ENCODE measurements at regions not wholly inside any gene's neighbourhood (a gene's known extent, or its start where the extent isn't known, plus 50 kb on each side); places are given as distances from the start of the nearest gene placed in this dataset.
A peak's percentile ranks its signal among the peaks of the same experiment; 100 is the strongest.

DNA sequence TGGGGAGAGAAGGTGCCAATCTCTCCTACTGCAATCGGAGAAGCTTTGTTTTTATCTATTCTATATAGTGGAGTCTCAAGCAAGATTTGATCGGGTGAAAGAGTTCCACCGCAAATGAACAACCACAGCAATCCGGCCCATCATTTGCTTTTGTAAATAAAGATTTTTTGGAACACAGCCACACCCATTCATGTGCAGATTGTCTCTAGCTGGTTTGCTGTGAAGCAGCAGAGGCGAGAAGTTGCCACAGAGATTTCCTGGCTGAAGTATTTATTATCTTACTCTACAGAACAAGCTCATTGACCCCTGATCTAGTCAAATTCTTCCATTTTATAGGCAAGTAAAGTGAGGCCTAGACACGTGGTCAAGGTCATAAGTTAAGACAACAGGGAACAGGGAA is 195.5 kb upstream of the TNRC6C start:
- H3K4me1 Mint-ChIP-seq: peaks cover 10% of the 10 kb centered on the region
- H3K36me3 Mint-ChIP-seq: no peaks in the 10 kb centered on the region
- no peak overlapping the region for H3K27ac Mint-ChIP-seq
- ATAC-seq: no peak
- DNase-seq (ENCODE audit: low spot score in 2 of 2): no peak
- no peak overlapping the region for H3K4me3 Mint-ChIP-seq
- no peaks in the 10 kb centered on the region for H3K9me3 Mint-ChIP-seq

DNA sequence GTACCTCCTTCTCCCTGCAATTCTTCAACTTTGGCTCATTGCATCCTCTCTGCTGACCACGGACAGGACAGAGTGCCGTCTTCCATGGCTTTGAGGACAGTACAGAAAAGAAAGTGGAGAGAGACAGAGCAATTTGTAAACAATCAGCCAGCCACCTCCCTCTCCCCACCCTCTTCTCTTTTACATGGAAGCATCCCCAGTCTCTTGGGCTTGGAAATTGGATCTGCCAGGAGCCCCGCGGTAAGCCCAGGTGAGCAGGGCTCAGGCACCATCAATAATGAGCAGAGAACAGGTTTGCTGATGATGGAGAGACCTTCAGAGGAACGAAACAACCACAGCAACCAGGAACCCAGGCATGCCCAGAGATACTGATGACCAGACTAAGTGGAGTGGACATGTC is 194.9 kb upstream of the TNRC6C start:
- ATAC-seq: no peak
- Mint-ChIP-seq H3K27ac (no peak overlapping the region), H3K4me3 (no peak overlapping the region), H3K4me1 (peaks cover 10% of the 10 kb centered on the region), H3K36me3 (no peaks in the 10 kb centered on the region), H3K9me3 (no peaks in the 10 kb centered on the region)
- no peak for DNase-seq (ENCODE audit: low spot score in 2 of 2)

DNA sequence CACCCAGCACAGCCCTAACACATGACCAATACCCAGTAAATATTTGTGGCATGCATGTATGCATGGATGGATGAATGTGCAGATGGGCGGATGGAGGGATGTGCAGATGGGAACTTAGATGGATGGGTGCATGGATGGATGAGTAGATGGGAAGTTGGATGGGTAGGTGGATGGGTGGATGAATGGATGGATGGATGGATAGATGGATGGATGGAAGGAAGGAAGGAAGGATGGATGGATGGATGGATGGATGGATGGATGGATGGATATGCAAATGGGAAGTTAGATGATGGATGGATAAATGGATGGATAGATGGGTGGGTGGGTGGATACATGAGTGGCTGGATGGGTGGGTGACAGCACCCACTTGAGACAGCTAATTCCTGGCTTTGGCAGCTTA is 193.2 kb upstream of the TNRC6C start:
- ATAC-seq (no peak), DNase-seq (ENCODE audit: low spot score in 2 of 2) (no peak)
- H3K4me3 Mint-ChIP-seq: no peak overlapping the region
- H3K4me1 Mint-ChIP-seq: peaks cover 10% of the 10 kb centered on the region
- no peaks in the 10 kb centered on the region for H3K9me3 Mint-ChIP-seq
- no peak overlapping the region for H3K27ac Mint-ChIP-seq
- no peaks in the 10 kb centered on the region for H3K36me3 Mint-ChIP-seq

DNA sequence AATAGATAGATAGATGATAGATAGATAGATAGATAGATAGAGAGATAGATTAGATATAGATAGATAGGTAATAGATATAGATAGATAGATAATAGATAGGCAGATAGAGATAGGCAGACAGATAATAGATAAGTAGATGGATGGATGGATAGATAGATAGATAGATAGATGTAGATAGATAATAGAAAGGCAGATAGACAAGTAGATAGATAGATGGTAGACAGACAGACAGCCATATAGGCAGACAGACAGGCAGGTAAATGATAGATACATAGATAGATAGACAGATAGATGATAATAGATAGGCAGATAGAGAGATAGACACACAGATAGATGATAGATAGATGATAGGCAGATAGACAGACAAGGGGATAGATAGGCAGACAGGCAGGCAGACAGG is 191.4 kb upstream of the TNRC6C start:
- Mint-ChIP-seq H3K4me1 (peaks cover 11% of the 10 kb centered on the region), H3K4me3 (no peak overlapping the region), H3K27ac (no peak overlapping the region), H3K9me3 (no peaks in the 10 kb centered on the region), H3K36me3 (peaks cover 2% of the 10 kb centered on the region)
- DNase-seq (ENCODE audit: low spot score in 2 of 2) (no peak), ATAC-seq (no peak)

DNA sequence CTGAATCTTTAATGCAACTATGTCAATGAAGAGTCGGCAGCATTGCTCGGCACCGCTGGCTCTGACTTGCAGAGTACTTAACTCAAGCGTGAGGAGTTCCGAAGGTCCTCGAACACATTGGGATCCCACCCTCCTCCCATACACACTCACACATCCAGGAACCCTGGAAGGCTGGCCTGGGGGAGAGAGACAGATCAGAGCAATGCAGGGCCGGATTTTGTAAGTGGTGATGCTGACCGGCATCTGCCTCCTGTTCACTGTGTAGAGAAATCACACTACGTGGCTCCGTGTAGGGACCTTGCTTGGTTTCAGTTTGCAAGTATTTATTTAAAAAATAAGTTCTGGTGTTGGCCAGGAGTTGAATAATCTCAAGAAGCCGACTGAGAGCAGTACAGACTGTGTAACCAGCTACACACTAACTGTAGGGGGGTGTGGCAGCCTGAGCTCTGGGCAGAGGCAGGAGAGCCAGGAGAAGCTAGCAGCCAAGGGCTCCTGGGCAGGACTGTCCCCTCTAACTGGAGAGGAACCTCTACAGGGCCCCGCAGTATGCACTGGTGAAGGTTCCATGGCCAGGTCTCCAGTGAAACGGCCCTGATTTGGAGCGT is 190.2 kb upstream of the TNRC6C start:
- H3K4me3 Mint-ChIP-seq: no peak overlapping the region
- H3K9me3 Mint-ChIP-seq: no peaks in the 10 kb centered on the region
- no peak for ATAC-seq
- H3K36me3 Mint-ChIP-seq: peaks cover 6% of the 10 kb centered on the region
- DNase-seq (ENCODE audit: low spot score in 2 of 2): no peak
- H3K27ac Mint-ChIP-seq: no peak overlapping the region
- peaks cover 23% of the 10 kb centered on the region for H3K4me1 Mint-ChIP-seq

DNA sequence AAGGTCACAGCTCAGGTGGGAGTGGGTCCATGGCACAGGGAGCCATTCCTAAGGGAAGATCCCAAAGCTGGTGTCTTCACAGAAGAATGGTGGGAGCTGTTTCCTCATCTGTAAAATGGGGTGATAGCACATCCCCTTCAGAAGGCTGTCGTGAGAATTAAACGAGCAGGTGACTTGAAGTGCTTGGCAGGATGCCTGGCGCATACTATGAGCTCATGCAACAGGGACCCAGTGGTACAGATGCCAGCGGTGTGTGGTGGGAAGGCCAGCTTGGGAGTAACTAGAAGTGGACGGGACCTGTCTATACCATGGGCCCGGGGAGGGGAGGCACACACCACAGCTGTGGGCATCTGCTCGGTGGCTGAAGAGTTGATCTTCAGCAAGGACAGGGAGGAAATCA is 189.3 kb upstream of the TNRC6C start:
- Mint-ChIP-seq H3K36me3 (peaks cover 6% of the 10 kb centered on the region), H3K4me3 (no peak overlapping the region), H3K4me1 (peaks cover 31% of the 10 kb centered on the region), H3K27ac (peak overlapping the region; percentile 23), H3K9me3 (no peaks in the 10 kb centered on the region)
- no peak for DNase-seq (ENCODE audit: low spot score in 2 of 2)
- ATAC-seq: no peak

DNA sequence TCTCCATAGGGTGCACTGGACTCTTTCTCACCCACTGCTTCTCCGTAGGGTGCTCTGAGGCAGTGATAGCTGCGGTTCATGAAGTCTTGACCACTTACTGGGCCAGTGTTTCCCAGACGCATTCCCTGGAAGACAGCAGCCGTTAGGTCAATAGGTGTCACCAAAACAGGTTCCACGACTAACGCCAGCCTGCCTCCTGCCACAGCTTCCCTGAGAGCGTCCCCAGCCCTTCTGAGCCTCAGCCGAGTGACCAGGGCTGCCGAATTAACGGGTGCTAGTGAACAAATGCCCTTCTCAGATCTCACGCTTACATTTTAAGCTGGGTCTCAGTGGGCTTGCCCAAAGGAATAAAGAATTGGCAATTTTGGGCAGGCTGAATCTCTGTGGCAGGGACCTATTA is 188.7 kb upstream of the TNRC6C start:
- Mint-ChIP-seq H3K36me3 (peaks cover 6% of the 10 kb centered on the region), H3K27ac (peak overlapping the region; percentile 23), H3K9me3 (no peaks in the 10 kb centered on the region), H3K4me1 (peaks cover 29% of the 10 kb centered on the region), H3K4me3 (no peak overlapping the region)
- DNase-seq (ENCODE audit: low spot score in 2 of 2): no peak
- no peak for ATAC-seq

DNA sequence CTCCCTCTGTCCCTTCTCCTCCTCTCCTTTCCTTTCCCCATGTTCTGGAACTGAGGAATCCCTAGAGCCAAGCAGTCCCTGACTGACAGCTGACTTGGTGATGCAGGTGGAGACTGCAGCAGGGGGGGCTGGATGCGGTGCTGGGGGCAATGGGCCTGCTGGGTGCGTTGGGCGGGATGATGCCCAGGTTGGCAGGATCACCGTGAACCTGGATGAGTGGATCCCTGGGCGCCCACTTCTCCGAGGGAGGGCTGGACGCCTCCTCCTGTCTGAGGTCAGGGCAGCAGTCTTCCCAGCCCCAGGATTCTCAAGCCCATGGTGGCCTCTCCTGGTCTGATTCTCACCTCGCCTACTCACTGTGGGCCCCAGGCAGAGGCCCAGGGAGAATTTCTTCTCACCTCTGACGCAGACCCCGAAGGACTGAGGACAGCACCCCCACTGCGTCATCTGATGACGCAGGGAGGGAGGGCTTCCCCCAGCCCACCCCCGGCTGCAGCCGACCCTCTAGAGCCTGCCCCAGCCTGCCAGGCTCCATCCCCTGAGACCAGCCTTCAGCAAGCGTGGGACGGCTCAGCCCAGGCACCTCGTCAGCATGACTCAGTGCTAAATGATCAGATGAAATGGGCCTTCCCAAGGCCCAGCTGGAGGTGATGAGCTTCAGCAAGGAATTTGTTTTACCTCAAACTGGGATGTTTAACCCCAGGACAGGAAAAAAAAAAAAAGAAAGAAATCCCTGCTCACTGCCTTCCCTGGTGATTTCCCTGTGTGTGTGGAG is 188.0 kb upstream of the TNRC6C start:
- H3K4me1 Mint-ChIP-seq: peaks cover 21% of the 10 kb centered on the region
- DNase-seq (ENCODE audit: low spot score in 2 of 2) (no peak), ATAC-seq (no peak)
- no peak overlapping the region for H3K27ac Mint-ChIP-seq
- H3K9me3 Mint-ChIP-seq: no peaks in the 10 kb centered on the region
- peaks cover 6% of the 10 kb centered on the region for H3K36me3 Mint-ChIP-seq
- no peak overlapping the region for H3K4me3 Mint-ChIP-seq

DNA sequence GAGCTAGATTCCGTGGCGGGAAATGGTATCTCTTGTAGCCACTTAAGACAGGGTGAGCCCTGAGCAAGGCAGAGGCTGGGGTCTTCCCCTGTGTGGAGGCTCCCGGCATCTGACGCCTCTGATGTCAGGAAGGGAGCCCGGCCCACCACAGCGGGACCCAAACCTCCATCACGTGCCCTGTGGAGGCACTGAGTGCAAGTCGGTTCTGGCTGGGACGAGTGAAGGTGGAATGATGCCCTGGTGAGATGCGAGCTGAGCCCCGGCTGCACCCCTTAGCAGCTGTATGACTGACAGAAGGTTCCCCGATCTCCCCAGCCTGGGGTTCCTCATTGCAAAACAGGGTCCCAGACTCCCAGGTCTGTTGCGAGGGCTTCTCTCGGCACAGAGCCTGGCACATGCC is 187.4 kb upstream of the TNRC6C start:
- Mint-ChIP-seq H3K4me3 (no peak overlapping the region), H3K36me3 (peaks cover 6% of the 10 kb centered on the region), H3K4me1 (peaks cover 21% of the 10 kb centered on the region), H3K27ac (no peak overlapping the region), H3K9me3 (no peaks in the 10 kb centered on the region)
- DNase-seq (ENCODE audit: low spot score in 2 of 2) (no peak), ATAC-seq (no peak)

DNA sequence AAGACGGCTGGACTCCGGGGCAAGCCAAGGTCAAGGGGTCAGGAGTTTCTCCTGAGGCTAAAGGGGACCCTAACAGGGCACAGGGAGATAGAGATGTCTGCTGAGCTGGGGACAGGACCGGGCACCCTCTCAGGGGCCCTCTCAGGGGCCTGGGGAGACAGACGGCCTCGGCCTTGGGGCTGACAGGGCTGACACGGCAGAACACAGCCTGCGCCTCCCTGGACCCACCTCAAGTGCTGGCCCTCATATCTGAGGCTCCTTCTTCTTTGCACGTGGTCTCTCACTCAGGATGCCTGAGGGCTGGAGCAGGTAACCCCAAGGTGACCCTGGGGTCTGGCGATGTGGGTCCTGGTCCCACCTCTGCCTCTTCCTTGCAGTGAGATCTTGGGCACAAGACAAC is 186.9 kb upstream of the TNRC6C start:
- Mint-ChIP-seq H3K9me3 (no peaks in the 10 kb centered on the region), H3K4me3 (no peak overlapping the region), H3K4me1 (peaks cover 21% of the 10 kb centered on the region), H3K36me3 (peaks cover 6% of the 10 kb centered on the region), H3K27ac (no peak overlapping the region)
- ATAC-seq (no peak), DNase-seq (ENCODE audit: low spot score in 2 of 2) (no peak)

DNA sequence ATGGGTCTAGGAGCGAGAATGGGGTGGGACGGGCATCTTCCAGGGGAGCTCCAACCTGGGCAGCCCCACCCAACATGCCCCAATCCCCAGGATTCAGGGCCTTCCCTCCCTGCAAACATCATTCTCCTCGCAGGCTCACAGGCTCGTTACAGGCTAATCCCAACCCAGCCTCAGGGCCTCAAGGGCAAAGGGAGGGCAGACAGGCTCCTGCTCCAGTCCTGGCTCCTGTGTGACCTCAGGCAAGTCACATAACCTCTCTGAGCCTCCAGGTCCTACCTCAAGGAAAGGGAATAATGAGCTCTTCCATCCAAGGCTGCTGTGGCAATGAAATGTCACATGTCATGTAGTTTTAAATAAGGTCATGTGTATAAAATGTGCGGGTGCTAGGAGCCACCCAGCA is 186.5 kb upstream of the TNRC6C start:
- Mint-ChIP-seq H3K4me1 (peaks cover 21% of the 10 kb centered on the region), H3K9me3 (no peaks in the 10 kb centered on the region), H3K36me3 (peaks cover 6% of the 10 kb centered on the region), H3K27ac (peak overlapping the region; percentile 37), H3K4me3 (no peak overlapping the region)
- DNase-seq (ENCODE audit: low spot score in 2 of 2): no peak
- no peak for ATAC-seq

DNA sequence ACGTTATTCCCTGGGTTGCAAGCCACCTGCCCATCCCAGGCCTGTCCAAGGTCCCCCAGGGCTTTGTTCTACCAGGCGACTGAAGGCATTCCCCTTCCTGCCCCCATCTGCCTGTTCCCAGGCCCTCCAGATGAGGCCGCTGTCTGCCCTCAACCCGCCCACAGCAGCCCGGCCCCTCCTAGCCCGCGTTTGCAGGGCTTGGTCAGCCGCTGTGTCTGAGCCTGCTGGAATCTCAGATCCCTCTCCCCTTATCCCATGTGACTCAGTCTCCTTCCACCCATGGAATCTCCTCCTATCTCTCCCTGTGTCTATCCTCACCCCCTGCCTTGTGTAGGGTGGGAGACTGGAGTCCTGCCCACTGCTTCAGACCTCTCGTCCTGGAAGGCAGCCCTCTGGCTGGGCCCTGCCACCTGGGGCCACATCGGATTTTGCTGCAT is 186.0 kb upstream of the TNRC6C start:
- H3K4me3 Mint-ChIP-seq: peak overlapping the region; percentile 19
- no peaks in the 10 kb centered on the region for H3K9me3 Mint-ChIP-seq
- peak; percentile 63 to 80 for DNase-seq (ENCODE audit: low spot score in 2 of 2)
- peaks cover 6% of the 10 kb centered on the region for H3K36me3 Mint-ChIP-seq
- peak; percentile 89 for ATAC-seq
- peaks cover 21% of the 10 kb centered on the region for H3K4me1 Mint-ChIP-seq
- peak overlapping the region; percentile 37 for H3K27ac Mint-ChIP-seq

DNA sequence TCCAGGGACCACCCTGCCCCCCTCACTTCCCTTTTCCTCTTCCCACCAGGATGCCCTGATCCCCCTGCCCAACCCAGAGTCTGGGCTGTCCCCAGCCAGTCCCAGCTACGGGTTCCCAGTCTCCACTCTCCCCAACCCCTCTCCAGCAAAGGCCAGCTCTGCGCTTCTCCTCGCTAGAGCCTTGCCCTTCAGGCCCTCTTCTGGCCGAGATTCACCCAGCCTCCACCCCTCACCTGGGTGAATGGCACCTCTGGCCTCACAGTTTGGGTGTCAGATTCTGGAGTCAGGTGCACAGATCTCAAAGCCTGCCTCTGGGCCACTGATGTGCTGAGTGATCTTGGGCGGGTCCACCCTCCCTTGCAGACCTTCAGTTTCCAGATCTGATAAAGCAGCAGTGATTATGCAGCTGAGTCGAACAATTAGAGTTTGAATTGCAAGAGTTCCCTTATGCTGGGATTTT is 185.6 kb upstream of the TNRC6C start:
- peak overlapping the region; percentile 19 for H3K4me3 Mint-ChIP-seq
- no peaks in the 10 kb centered on the region for H3K9me3 Mint-ChIP-seq
- H3K36me3 Mint-ChIP-seq: peaks cover 6% of the 10 kb centered on the region
- H3K27ac Mint-ChIP-seq: peak overlapping the region; percentile 57
- H3K4me1 Mint-ChIP-seq: peaks cover 21% of the 10 kb centered on the region
- peak; percentile 41 for ATAC-seq
- DNase-seq (ENCODE audit: low spot score in 2 of 2): no peak

DNA sequence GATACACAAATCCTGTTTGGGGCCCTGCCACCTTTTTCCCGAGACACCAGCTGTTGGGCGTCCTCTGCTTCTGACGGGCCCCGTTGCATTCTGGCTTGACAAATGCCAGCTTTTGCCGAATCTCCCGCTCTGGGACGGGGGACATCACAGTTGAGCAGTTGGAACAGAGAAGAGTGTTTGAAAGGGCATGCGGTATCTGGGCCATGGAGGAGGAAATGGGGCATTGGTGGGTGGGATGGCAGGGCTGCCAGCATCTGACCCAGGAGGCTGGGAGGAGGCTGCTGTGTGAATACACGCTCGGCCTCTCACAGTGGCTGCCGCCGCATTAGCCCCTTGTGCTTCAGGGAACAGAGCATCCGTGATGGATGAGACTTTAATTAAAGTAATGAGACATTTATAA is 184.3 kb upstream of the TNRC6C start:
- no peak overlapping the region for H3K27ac Mint-ChIP-seq
- H3K9me3 Mint-ChIP-seq: no peaks in the 10 kb centered on the region
- no peak for DNase-seq (ENCODE audit: low spot score in 2 of 2)
- H3K4me3 Mint-ChIP-seq: no peak overlapping the region
- H3K4me1 Mint-ChIP-seq: peaks cover 21% of the 10 kb centered on the region
- H3K36me3 Mint-ChIP-seq: peaks cover 6% of the 10 kb centered on the region
- ATAC-seq: no peak

DNA sequence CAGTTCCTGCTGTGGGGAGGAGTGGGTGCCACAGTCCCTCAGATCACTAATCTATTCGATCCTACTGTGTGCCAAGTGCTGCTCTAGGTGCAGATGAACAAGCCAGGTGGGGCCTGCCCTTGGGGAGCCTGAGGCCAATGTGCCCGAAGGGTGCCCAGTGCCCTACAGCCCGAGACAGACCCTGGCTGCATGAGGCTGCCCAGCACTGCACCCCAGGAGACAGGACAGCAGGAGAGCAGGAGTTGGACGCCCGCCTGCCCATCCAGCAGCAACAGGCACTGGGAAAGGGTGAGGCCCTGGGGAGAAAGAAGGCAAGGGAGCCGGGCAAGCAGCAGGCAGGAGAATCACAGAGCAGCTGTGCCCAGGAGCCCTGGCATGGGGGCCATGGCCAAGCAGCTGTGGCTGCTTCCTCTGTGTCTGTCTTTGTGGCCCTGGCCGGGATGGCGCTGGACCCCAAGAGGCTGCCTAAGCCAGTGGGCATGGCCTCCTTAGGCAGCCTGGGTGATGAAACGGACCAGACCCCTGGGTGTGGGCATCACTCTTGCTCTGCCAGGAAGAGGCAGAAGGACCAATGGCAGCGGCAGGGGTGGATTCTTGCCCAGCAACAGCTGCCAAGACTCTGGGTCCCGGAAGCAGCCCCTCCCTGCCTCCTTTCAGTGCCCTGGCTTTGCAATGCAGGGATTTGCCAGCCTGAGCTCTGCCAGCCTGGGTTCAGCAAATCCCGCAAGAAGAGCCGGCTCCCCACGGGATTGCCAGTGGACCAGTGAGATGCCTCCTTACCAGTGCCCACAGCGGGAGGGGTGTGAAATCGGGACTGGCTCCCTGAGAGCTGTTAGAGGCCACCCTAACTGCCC is 179.6 kb upstream of the TNRC6C start:
- DNase-seq (ENCODE audit: low spot score in 2 of 2) (no peak), ATAC-seq (peak; percentile 28)
- H3K27ac Mint-ChIP-seq: peak overlapping the region; percentile 26
- H3K4me3 Mint-ChIP-seq: no peak overlapping the region
- H3K4me1 Mint-ChIP-seq: peaks cover 15% of the 10 kb centered on the region
- no peaks in the 10 kb centered on the region for H3K9me3 Mint-ChIP-seq
- no peaks in the 10 kb centered on the region for H3K36me3 Mint-ChIP-seq

All from stimulated activated effector memory CD8-positive, alpha-beta T cell treated with anti-CD3 and anti-CD28 coated beads, Interleukin-12 subunit alpha, Interleukin-12 subunit beta, amount 100 ng/mL, for 72 hours (primary cell).